GM13977 (cell line): ENCODE measurements at regions not wholly inside any gene's neighbourhood (a gene's known extent, or its start where the extent isn't known, plus 50 kb on each side); places are given as distances from the start of the nearest gene placed in this dataset.

Experiments
- DNase-seq: peaks from one replicate; pipeline ENCODE4 v3.0.0; 2012; ENCODE audit warnings: low spot score
- CTCF ChIP-seq: IDR thresholded peaks from 2 replicates; pipeline ENCODE4 v1.5.1; 2012; ENCODE audit warnings: mild to moderate bottlenecking, control low read depth; ENCODE audit not compliant: insufficient read depth; ENCODE audit errors: extremely low read depth, missing control alignments
- in situ Hi-C: fragments of 300-500 bp; cut with MboI; formaldehyde crosslinking; loops from one replicate; pipeline ENCODE4 v1.12.0; 2022; ENCODE audit warnings: low sequenced_read_pairs, low pct_unique_long_range_greater_than_20kb, mixed read lengths, inconsistent platforms; ENCODE audit not compliant: unreplicated experiment

GRCh38 chr13:61030445-61030844 is 385.2 kb downstream of the PCDH20 start:
- in situ Hi-C loops = no loop called here
- no peak for TF ChIP-seq CTCF
- DNase-seq = no peak

- TF ChIP-seq CTCF = no peak
- DNase-seq = no peak
- in situ Hi-C loops = no loop called here
These were observed 386.6 kb downstream of the PCDH20 start for GRCh38 chr13:61029064-61029463.

- TF ChIP-seq CTCF = no peak
- no peak for DNase-seq
- in situ Hi-C loops = no loop called here
These were observed 391.6 kb downstream of the PCDH20 start for GRCh38 chr13:61024046-61024445.

GRCh38 chr13:61021838-61022237 is 393.8 kb downstream of the PCDH20 start:
- no peak for DNase-seq
- in situ Hi-C loops = no loop called here
- TF ChIP-seq CTCF = no peak

- no peak for TF ChIP-seq CTCF
- no peak for DNase-seq
- in situ Hi-C loops = no loop called here
These were observed 401.9 kb downstream of the PCDH20 start for GRCh38 chr13:61013796-61014195.

- DNase-seq = no peak
- TF ChIP-seq CTCF = no peak
- in situ Hi-C loops = no loop called here
These were observed 405.3 kb downstream of the PCDH20 start for GRCh38 chr13:61010358-61010757.

GRCh38 chr13:61002686-61003085 is 413.0 kb downstream of the PCDH20 start:
- DNase-seq = no peak
- in situ Hi-C loops = no loop called here
- no peak for TF ChIP-seq CTCF
